Endothelial cell (in vitro differentiated cells): ENCODE measurements at regions not wholly inside any gene's neighbourhood (a gene's known extent, or its start where the extent isn't known, plus 50 kb on each side); places are given as distances from the start of the nearest gene placed in this dataset.
"Not testable (repeated sequence)": the region's sequence is repeated elsewhere in the genome, so short reads cannot be mapped to it uniquely, and the experiment has no call there.

Source experiments
- DNase-seq: peaks from one replicate; pipeline ENCODE4 v3.0.0; 2021; ENCODE audit warnings: low spot score
- H3K27ac Mint-ChIP-seq: one replicate; pipeline ENCODE4 v1.8.0; 2021; ENCODE audit warnings: mixed read lengths, inconsistent platforms; ENCODE audit not compliant: unreplicated experiment
- H3K27me3 Mint-ChIP-seq: one replicate; pipeline ENCODE4 v1.8.0; 2021; ENCODE audit warnings: mild to moderate bottlenecking, moderate library complexity, mixed read lengths, inconsistent platforms; ENCODE audit not compliant: unreplicated experiment
- H3K36me3 Mint-ChIP-seq: one replicate; pipeline ENCODE4 v1.8.0; 2021; ENCODE audit warnings: mild to moderate bottlenecking, low read depth, mixed read lengths, inconsistent platforms; ENCODE audit not compliant: unreplicated experiment
- H3K4me1 Mint-ChIP-seq: one replicate; pipeline ENCODE4 v1.8.0; 2021; ENCODE audit warnings: mild to moderate bottlenecking, mixed read lengths, inconsistent platforms; ENCODE audit not compliant: unreplicated experiment
- H3K4me3 Mint-ChIP-seq: one replicate; pipeline ENCODE4 v1.8.0; 2021; ENCODE audit warnings: mild to moderate bottlenecking, mixed read lengths, inconsistent platforms; ENCODE audit not compliant: unreplicated experiment
- H3K9me3 Mint-ChIP-seq: one replicate; pipeline ENCODE4 v1.8.0; 2021; ENCODE audit warnings: mixed read lengths, inconsistent platforms; ENCODE audit not compliant: unreplicated experiment
- CTCF ChIP-seq: fragments of 200-600 bp; sonication (generic); IDR thresholded peaks from one replicate; pipeline ENCODE4 v1.5.0; 2021; ENCODE audit warnings: antibody characterized with exemption; ENCODE audit not compliant: unreplicated experiment

- no peak overlapping the region for H3K27ac Mint-ChIP-seq
- H3K4me1 Mint-ChIP-seq: no peaks in the 10 kb centered on the region
- peaks cover 13% of the 10 kb centered on the region for H3K27me3 Mint-ChIP-seq
- H3K9me3 Mint-ChIP-seq: peaks cover 15% of the 10 kb centered on the region
- H3K4me3 Mint-ChIP-seq: no peak overlapping the region
- TF ChIP-seq CTCF: no peak
- DNase-seq: no peak
- peaks cover 12% of the 10 kb centered on the region for H3K36me3 Mint-ChIP-seq
Measured at GRCh38 chr17:83203073-83203471, 123.7 kb downstream of the METRNL start.

GRCh38 chr17:83203472-83204221 is 124.2 kb downstream of the METRNL start:
- DNase-seq: no peak
- H3K36me3 Mint-ChIP-seq: peaks cover 12% of the 10 kb centered on the region
- H3K27ac Mint-ChIP-seq: no peak overlapping the region

GRCh38 chr17:83204230-83204725 is 124.9 kb downstream of the METRNL start:
- peak overlapping the region; percentile 68 for H3K4me3 Mint-ChIP-seq
- H3K27ac Mint-ChIP-seq: peak overlapping the region; percentile 26
- peaks cover 12% of the 10 kb centered on the region for H3K36me3 Mint-ChIP-seq
- H3K4me1 Mint-ChIP-seq: no peaks in the 10 kb centered on the region
- DNase-seq: no peak
- TF ChIP-seq CTCF: no peak
- H3K9me3 Mint-ChIP-seq: peaks cover 15% of the 10 kb centered on the region
- H3K27me3 Mint-ChIP-seq: peaks cover 13% of the 10 kb centered on the region

More at GRCh38 chr17:83203472-83204221, 124.2 kb downstream of the METRNL start:
- H3K4me1 Mint-ChIP-seq: no peaks in the 10 kb centered on the region
- peaks cover 13% of the 10 kb centered on the region for H3K27me3 Mint-ChIP-seq
- peak overlapping the region; percentile 68 for H3K4me3 Mint-ChIP-seq
- TF ChIP-seq CTCF: no peak
- H3K9me3 Mint-ChIP-seq: peaks cover 15% of the 10 kb centered on the region

GRCh38 chr17:83204736-83205386 is 125.5 kb downstream of the METRNL start:
- H3K27ac Mint-ChIP-seq, H3K4me3 Mint-ChIP-seq, H3K4me1 Mint-ChIP-seq, DNase-seq: not testable (repeated sequence)
- H3K9me3 Mint-ChIP-seq: peaks cover 15% of the 10 kb centered on the region
- peaks cover 13% of the 10 kb centered on the region for H3K27me3 Mint-ChIP-seq
- peaks cover 12% of the 10 kb centered on the region for H3K36me3 Mint-ChIP-seq

GRCh38 chr17:83205387-83206035 is 126.1 kb downstream of the METRNL start:
- not testable (repeated sequence) for H3K27ac Mint-ChIP-seq, H3K4me1 Mint-ChIP-seq, H3K4me3 Mint-ChIP-seq
- peaks cover 12% of the 10 kb centered on the region for H3K36me3 Mint-ChIP-seq
- peaks cover 15% of the 10 kb centered on the region for H3K9me3 Mint-ChIP-seq
- DNase-seq: peak; percentile 43
- peak; percentile 88 for TF ChIP-seq CTCF
- H3K27me3 Mint-ChIP-seq: peaks cover 13% of the 10 kb centered on the region

- Mint-ChIP-seq H3K36me3 (peaks cover 12% of the 10 kb centered on the region), H3K9me3 (peaks cover 15% of the 10 kb centered on the region), H3K27me3 (peaks cover 13% of the 10 kb centered on the region)
- DNase-seq, H3K27ac Mint-ChIP-seq, H3K4me1 Mint-ChIP-seq, H3K4me3 Mint-ChIP-seq: not testable (repeated sequence)
Measured at GRCh38 chr17:83206036-83206394, 126.6 kb downstream of the METRNL start.

GRCh38 chr17:83206819-83207588 is 127.6 kb downstream of the METRNL start:
- not testable (repeated sequence) for H3K4me1 Mint-ChIP-seq, H3K27ac Mint-ChIP-seq, H3K4me3 Mint-ChIP-seq, DNase-seq, H3K27me3 Mint-ChIP-seq
- H3K9me3 Mint-ChIP-seq: peaks cover 15% of the 10 kb centered on the region
- peaks cover 12% of the 10 kb centered on the region for H3K36me3 Mint-ChIP-seq
